IMR-90 (cell line): ENCODE measurements at regions not wholly inside any gene's neighbourhood (a gene's known extent, or its start where the extent isn't known, plus 50 kb on each side); places are given as distances from the start of the nearest gene placed in this dataset.

Source experiments
- BHLHE40 ChIP-seq: fragments of 150-350 bp; IDR thresholded peaks from 2 replicates; pipeline ENCODE4 v1.6.1; 2016; ENCODE audit warnings: mild to moderate bottlenecking, low read depth, low read length
- CEBPB ChIP-seq: IDR thresholded peaks from 2 replicates; pipeline ENCODE4 v1.6.1; 2012; ENCODE audit warnings: low read depth, low read length, improper control_type of control experiment
- CHD1 ChIP-seq: IDR thresholded peaks from 2 replicates; pipeline ENCODE4 v1.6.1; 2012; ENCODE audit warnings: low read depth, low read length, improper control_type of control experiment
- CTCF ChIP-seq: conservative IDR thresholded peaks from 2 replicates; pipeline ENCODE4 v1.5.1; 2012; ENCODE audit warnings: mild to moderate bottlenecking, low read depth, low read length, improper control_type of control experiment
- ELK1 ChIP-seq: fragments of 150-350 bp; IDR thresholded peaks from 2 replicates; pipeline ENCODE4 v1.6.1; 2016; ENCODE audit warnings: low read depth, mild to moderate bottlenecking, low read length, moderate library complexity, borderline replicate concordance
- FOS ChIP-seq: fragments of 150-350 bp; IDR thresholded peaks from 2 replicates; pipeline ENCODE4 v1.6.1; 2016; ENCODE audit warnings: low read depth, low read length
- MAFK ChIP-seq: IDR thresholded peaks from 2 replicates; pipeline ENCODE4 v1.6.1; 2012; ENCODE audit warnings: low read depth, low read length, improper control_type of control experiment
- MXI1 ChIP-seq: IDR thresholded peaks from 2 replicates; pipeline ENCODE4 v1.6.1; 2012; ENCODE audit warnings: low read depth, mild to moderate bottlenecking, low read length, moderate library complexity, borderline replicate concordance
- POLR2A ChIP-seq: IDR thresholded peaks from 2 replicates; pipeline ENCODE4 v1.6.1; 2012; ENCODE audit warnings: mild to moderate bottlenecking, low read depth, low read length
- RAD21 ChIP-seq: IDR thresholded peaks from 2 replicates; pipeline ENCODE4 v1.6.1; 2012; ENCODE audit warnings: low read length, improper control_type of control experiment
- SMC3 ChIP-seq: fragments of 150-350 bp; IDR thresholded peaks from 2 replicates; pipeline ENCODE4 v1.6.1; 2016; ENCODE audit warnings: low read depth, mild to moderate bottlenecking, antibody characterized with exemption, low read length, moderate library complexity
- USF2 ChIP-seq: fragments of 150-350 bp; IDR thresholded peaks from 2 replicates; pipeline ENCODE4 v1.6.1; 2017; ENCODE audit warnings: mild to moderate bottlenecking, antibody characterized with exemption, low read length, low read depth

DNA sequence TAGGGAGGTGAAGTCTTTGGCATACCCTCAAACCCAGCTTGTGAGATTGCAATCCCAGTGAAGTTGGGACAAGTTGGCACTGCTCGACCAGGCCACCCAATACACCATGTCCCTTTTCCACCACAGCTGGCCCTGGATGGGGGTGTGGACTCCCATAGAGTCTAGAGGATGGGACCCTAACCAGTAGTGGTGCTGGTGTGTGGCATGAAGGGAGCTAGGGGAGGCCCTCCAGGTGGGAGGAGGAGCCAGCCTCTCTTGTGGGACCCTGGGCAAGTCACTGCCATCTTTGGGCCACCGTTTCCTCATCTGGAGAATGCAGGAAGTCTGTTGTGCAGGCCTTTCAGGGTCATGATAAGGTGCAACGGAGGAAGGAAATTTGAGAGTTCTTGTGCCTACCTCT is 1854.9 kb downstream of the TP53TG3F start:
- no peak for TF ChIP-seq POLR2A
- TF ChIP-seq CTCF, result no peak
- no peak for TF ChIP-seq BHLHE40
- no peak for TF ChIP-seq CEBPB
- TF ChIP-seq SMC3, result no peak
- TF ChIP-seq MXI1, result no peak
- no peak for TF ChIP-seq RAD21
- no peak for TF ChIP-seq MAFK
- no peak for TF ChIP-seq ELK1
- no peak for TF ChIP-seq FOS
- TF ChIP-seq CHD1, result no peak
- no peak for TF ChIP-seq USF2
